LNCaP clone FGC (cell line): ENCODE measurements at regions not wholly inside any gene's neighbourhood (a gene's known extent, or its start where the extent isn't known, plus 50 kb on each side); places are given as distances from the start of the nearest gene placed in this dataset.
"Not testable (repeated sequence)": the region's sequence is repeated elsewhere in the genome, so short reads cannot be mapped to it uniquely, and the experiment has no call there.

Source experiments
- DNase-seq: peaks from one replicate; pipeline ENCODE4 v3.0.0-alpha.2; 2011; ENCODE audit warnings: low read depth
- H3K4me3 ChIP-seq: 2 replicates; pipeline ENCODE4 v1.5.1; 2011; ENCODE audit warnings: mild to moderate bottlenecking, low read depth, low read length, control low read depth
- TF ChIP-seq, protein P1 (sequence below): IDR thresholded peaks from 2 replicates; pipeline ENCODE4 v1.5.1; 2012; ENCODE audit warnings: mild to moderate bottlenecking; ENCODE audit not compliant: control insufficient read depth, insufficient read depth; ENCODE audit errors: extremely low read depth

- no peak for DNase-seq
- TF ChIP-seq, protein P1, sequence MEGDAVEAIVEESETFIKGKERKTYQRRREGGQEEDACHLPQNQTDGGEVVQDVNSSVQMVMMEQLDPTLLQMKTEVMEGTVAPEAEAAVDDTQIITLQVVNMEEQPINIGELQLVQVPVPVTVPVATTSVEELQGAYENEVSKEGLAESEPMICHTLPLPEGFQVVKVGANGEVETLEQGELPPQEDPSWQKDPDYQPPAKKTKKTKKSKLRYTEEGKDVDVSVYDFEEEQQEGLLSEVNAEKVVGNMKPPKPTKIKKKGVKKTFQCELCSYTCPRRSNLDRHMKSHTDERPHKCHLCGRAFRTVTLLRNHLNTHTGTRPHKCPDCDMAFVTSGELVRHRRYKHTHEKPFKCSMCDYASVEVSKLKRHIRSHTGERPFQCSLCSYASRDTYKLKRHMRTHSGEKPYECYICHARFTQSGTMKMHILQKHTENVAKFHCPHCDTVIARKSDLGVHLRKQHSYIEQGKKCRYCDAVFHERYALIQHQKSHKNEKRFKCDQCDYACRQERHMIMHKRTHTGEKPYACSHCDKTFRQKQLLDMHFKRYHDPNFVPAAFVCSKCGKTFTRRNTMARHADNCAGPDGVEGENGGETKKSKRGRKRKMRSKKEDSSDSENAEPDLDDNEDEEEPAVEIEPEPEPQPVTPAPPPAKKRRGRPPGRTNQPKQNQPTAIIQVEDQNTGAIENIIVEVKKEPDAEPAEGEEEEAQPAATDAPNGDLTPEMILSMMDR: peak; percentile 56
- no peak overlapping the region for H3K4me3 ChIP-seq
Measured at GRCh38 chr20:1802385-1803060, 92.7 kb upstream of the SIRPA start.

DNA sequence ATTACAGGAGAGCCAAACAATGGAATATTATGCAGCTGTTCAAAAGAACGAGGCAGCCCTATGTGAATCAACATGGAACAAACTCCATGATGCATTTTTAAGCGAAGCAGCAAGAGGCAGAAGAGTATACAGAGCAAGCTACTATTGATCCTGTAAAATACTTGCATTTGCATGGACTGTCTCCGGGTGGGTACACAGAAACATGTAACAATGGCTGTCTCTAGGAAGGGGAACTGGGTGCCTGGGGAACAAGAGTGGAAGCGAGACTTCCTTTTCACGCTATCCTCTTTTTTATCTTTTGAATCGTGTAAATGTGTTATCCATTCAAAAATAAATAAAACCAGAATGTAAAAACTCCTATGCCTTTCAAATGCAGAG, 93.3 kb upstream of the SIRPA start:
- TF ChIP-seq, protein P1: no peak
- DNase-seq: no peak
- no peak overlapping the region for H3K4me3 ChIP-seq

GRCh38 chr20:1801225-1801928, 93.8 kb upstream of the SIRPA start:
- TF ChIP-seq, protein P1: no peak
- no peak overlapping the region for H3K4me3 ChIP-seq
- DNase-seq: no peak

GRCh38 chr20:1800777-1801176, 94.4 kb upstream of the SIRPA start:
- TF ChIP-seq, protein P1: peak; percentile 54
- no peak overlapping the region for H3K4me3 ChIP-seq
- DNase-seq: no peak

DNA sequence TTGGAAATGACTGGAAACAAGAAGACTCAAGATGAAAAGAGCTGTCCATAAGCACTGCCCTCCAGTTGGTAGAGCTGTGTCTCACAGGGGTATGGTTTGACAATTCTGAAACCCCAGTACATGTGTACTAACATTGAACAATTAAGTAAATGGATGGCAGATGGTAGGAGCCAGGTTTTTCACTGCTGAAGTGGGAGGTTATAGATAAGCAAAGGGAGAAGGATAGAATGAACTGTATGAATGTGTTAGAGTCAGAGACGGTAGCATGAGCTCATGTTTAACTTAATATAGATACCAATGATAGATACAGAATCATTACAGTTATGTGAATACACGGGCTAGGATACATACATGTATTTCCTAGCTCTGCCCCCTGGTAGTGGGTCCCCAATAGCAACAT, 95.0 kb upstream of the SIRPA start:
- no peak for DNase-seq
- TF ChIP-seq, protein P1: no peak
- no peak overlapping the region for H3K4me3 ChIP-seq

DNA sequence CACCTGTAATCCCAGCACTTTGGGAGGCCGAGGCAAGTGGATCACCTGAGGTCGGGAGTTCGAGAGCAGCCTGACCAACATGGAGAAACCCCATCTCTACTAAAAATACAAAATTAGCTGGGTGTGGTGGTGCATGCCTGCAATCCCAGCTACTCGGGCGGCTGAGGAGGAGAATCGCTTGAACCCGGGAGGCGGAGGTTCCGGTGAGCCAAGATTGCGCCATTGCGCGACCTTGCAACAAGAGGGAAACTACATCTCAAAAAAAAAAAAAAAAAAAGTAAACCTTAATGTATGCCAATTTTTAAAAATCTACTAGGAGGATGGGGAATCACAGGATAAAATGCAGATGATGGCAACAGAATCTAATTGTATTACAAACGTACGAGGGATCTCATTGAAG, 95.5 kb upstream of the SIRPA start:
- DNase-seq, H3K4me3 ChIP-seq: not testable (repeated sequence)

DNA sequence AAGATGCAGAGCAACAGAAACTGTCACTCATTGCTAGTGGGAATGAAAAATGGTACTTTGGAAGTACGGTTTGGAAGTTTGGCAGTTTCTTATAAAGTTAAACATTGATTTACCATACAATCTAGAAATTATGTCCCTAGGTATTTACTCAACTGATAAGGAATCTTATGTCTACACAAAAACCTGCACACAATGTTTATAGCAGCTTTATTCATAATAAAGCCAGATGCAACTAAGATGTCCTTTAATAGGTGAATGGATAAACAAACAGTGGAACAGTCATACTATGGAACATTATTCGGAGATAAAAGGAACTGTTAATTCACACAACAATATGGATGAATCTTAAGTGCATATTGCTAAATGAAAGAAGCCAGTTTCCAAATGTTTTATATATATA, 96.2 kb upstream of the SIRPA start:
- peak; percentile 94 for DNase-seq
- no peak overlapping the region for H3K4me3 ChIP-seq
- TF ChIP-seq, protein P1: no peak
